HG03196 (cell line): ENCODE measurements at regions not wholly inside any gene's neighbourhood (a gene's known extent, or its start where the extent isn't known, plus 50 kb on each side); places are given as distances from the start of the nearest gene placed in this dataset.
"Not testable (repeated sequence)": the region's sequence is repeated elsewhere in the genome, so short reads cannot be mapped to it uniquely, and the experiment has no call there.

ENCODE experiments used
- ATAC-seq: cut with Tn5 transposase; IDR thresholded peaks from one replicate; pipeline ENCODE4 v1.9.1; 2021; ENCODE audit not compliant: unreplicated experiment

GRCh38 chr18:56444201-56444600, 194.2 kb downstream of the TXNL1 start:
- ATAC-seq: no peak

- no peak for ATAC-seq
Observed at GRCh38 chr18:56443166-56443907, 195.1 kb downstream of the TXNL1 start.

- ATAC-seq: not testable (repeated sequence)
Observed at GRCh38 chr18:56438480-56438879, 199.9 kb downstream of the TXNL1 start.

GRCh38 chr18:56436651-56437050, 201.7 kb downstream of the TXNL1 start:
- ATAC-seq: no peak

GRCh38 chr18:56433919-56434318, 204.5 kb downstream of the TXNL1 start:
- no peak for ATAC-seq

- no peak for ATAC-seq
Observed at GRCh38 chr18:56431551-56431950, 206.8 kb downstream of the TXNL1 start.

- ATAC-seq: no peak
Observed at GRCh38 chr18:56423626-56424025, 214.8 kb downstream of the TXNL1 start.

GRCh38 chr18:56421647-56422046, 216.7 kb downstream of the TXNL1 start:
- ATAC-seq: no peak

- ATAC-seq: not testable (repeated sequence)
Observed at GRCh38 chr18:56420868-56421267, 217.5 kb downstream of the TXNL1 start.

- no peak for ATAC-seq
Observed at GRCh38 chr18:56414357-56414756, 224.0 kb downstream of the TXNL1 start.

GRCh38 chr18:56413862-56414261, 224.5 kb downstream of the TXNL1 start:
- no peak for ATAC-seq

GRCh38 chr18:56412951-56413350, 225.4 kb downstream of the TXNL1 start:
- no peak for ATAC-seq

- ATAC-seq: no peak
Observed at GRCh38 chr18:56409736-56410135, 228.7 kb downstream of the TXNL1 start.

GRCh38 chr18:56407646-56408180, 230.7 kb downstream of the TXNL1 start:
- no peak for ATAC-seq

- no peak for ATAC-seq
Observed at GRCh38 chr18:56402872-56403516, 235.4 kb downstream of the TXNL1 start.

- ATAC-seq: no peak
Observed at GRCh38 chr18:56393870-56394269, 244.5 kb downstream of the TXNL1 start.

GRCh38 chr18:56391931-56392590, 246.3 kb downstream of the TXNL1 start:
- no peak for ATAC-seq

- no peak for ATAC-seq
Observed at GRCh38 chr18:56390626-56391025, 247.8 kb downstream of the TXNL1 start.

- no peak for ATAC-seq
Observed at GRCh38 chr18:56389190-56389589, 249.2 kb downstream of the TXNL1 start.

- ATAC-seq: no peak
Observed at GRCh38 chr18:56388571-56388970, 249.8 kb downstream of the TXNL1 start.

- no peak for ATAC-seq
Observed at GRCh38 chr18:56386856-56387255, 251.5 kb downstream of the TXNL1 start.

- no peak for ATAC-seq
Observed at GRCh38 chr18:56383349-56383748, 255.0 kb downstream of the TXNL1 start.
